PC-9 (cell line): ENCODE measurements at regions not wholly inside any gene's neighbourhood (a gene's known extent, or its start where the extent isn't known, plus 50 kb on each side); places are given as distances from the start of the nearest gene placed in this dataset.

Source experiments
- BruUV-seq: library from RNA; stranded (reverse); fragments of 400-500 nt; replicated peaks from 2 replicates; lab custom pipeline; 2021; lab: Mats Ljungman, UMichigan
- CTCF ChIA-PET: fragments of 300-600 bp; sonication (Branson Sonifier 250); formaldehyde crosslinking; loops from one replicate; lab custom pipeline; 2022; ENCODE audit warnings: antibody characterized with exemption; lab: Charles Lee
- POLR2A ChIA-PET: fragments of 300-600 bp; sonication (Branson Sonifier 250); formaldehyde crosslinking; loops from one replicate; lab custom pipeline; 2022; ENCODE audit warnings: antibody characterized with exemption; ENCODE audit not compliant: unreplicated experiment; lab: Charles Lee
- DNase-seq, 2 experiments: peaks; one replicate each; pipeline versions ENCODE4 v3.0.0 to v3.0.0-alpha.2; 2015 to 2022; ENCODE audit warnings: mixed read lengths in 1 of 2
- H2AFZ ChIP-seq: fragments of 200-600 bp; sonication (generic); 2 replicates; pipeline ENCODE4 v1.8.1; 2017; ENCODE audit warnings: antibody characterized with exemption
- H3F3A ChIP-seq: fragments of 200-600 bp; sonication (generic); 2 replicates; pipeline ENCODE4 v1.8.1; 2017; ENCODE audit warnings: antibody characterized with exemption, mild to moderate bottlenecking, low read depth; ENCODE audit not compliant: insufficient read depth
- H3K27ac ChIP-seq: fragments of 200-600 bp; sonication (generic); 2 replicates; pipeline ENCODE4 v1.6.1; 2016; ENCODE audit warnings: mixed run types
- H3K27me3 ChIP-seq: fragments of 200-600 bp; sonication (generic); 2 replicates; pipeline ENCODE4 v1.6.1; 2016; ENCODE audit warnings: low read depth, mixed run types; ENCODE audit not compliant: insufficient read depth
- H3K36me3 ChIP-seq: fragments of 200-600 bp; sonication (generic); 2 replicates; pipeline ENCODE4 v1.6.1; 2016; ENCODE audit warnings: low read depth, mixed run types
- H3K4me1 ChIP-seq: fragments of 200-600 bp; sonication (generic); replicated peaks from 2 replicates; pipeline ENCODE4 v1.6.1; 2016; ENCODE audit warnings: mixed run types; ENCODE audit not compliant: insufficient read depth
- H3K4me2 ChIP-seq: fragments of 200-600 bp; sonication (generic); 2 replicates; pipeline ENCODE4 v1.6.1; 2017; ENCODE audit warnings: mixed run types
- H3K4me3 ChIP-seq: fragments of 200-600 bp; sonication (generic); 2 replicates; pipeline ENCODE4 v1.6.1; 2016; ENCODE audit warnings: mixed run types
- H3K79me2 ChIP-seq: fragments of 200-600 bp; sonication (generic); 2 replicates; pipeline ENCODE4 v1.6.1; 2017; ENCODE audit warnings: low read depth, mixed run types
- H3K9me2 ChIP-seq: fragments of 200-600 bp; sonication (generic); 2 replicates; pipeline ENCODE4 v1.8.1; 2017; ENCODE audit warnings: mild to moderate bottlenecking; ENCODE audit not compliant: insufficient read depth
- H3K9me3 ChIP-seq: fragments of 200-600 bp; sonication (generic); 2 replicates; pipeline ENCODE4 v1.8.1; 2016; ENCODE audit warnings: low read depth; ENCODE audit not compliant: insufficient read depth
- H4K20me1 ChIP-seq: fragments of 200-600 bp; sonication (generic); 2 replicates; pipeline ENCODE4 v1.8.1; 2017; ENCODE audit not compliant: insufficient read depth
- CTCF ChIP-seq: fragments of 200-600 bp; sonication (generic); conservative IDR thresholded peaks from 2 replicates; pipeline ENCODE4 v1.6.1; 2017; ENCODE audit warnings: mixed run types, antibody characterized with exemption, mild to moderate bottlenecking, moderate library complexity
- EZH2 ChIP-seq: fragments of 200-600 bp; sonication (generic); IDR thresholded peaks from 2 replicates; pipeline ENCODE4 v1.8.0; 2017; ENCODE audit warnings: antibody characterized with exemption, low read depth
- intact Hi-C: fragments of 100-400 bp; cut with micrococcal nuclease; formaldehyde crosslinking; loops from one replicate; pipeline ENCODE4 v1.10.0; 2022; ENCODE audit not compliant: unreplicated experiment

GRCh38 chr11:92022499-92022898, 202.1 kb upstream of the FAT3 start:
- no peak overlapping the region for H3K4me2 ChIP-seq
- no peak overlapping the region for H2AFZ ChIP-seq
- no peaks in the 10 kb centered on the region for H4K20me1 ChIP-seq
- no peaks in the 10 kb centered on the region for H3F3A ChIP-seq
- H3K27me3 ChIP-seq = no peaks in the 10 kb centered on the region
- H3K9me2 ChIP-seq = peaks cover 12% of the 10 kb centered on the region; the same call in 1 of the 2 replicates
- ChIA-PET POLR2A (interaction anchor here (0.6 kb wide), 1 partner anchor 106 kb away, joined by 3 read pairs; no protein-coding TSS in a partner anchor), CTCF (no interaction called here)
- no peaks in the 10 kb centered on the region for H3K36me3 ChIP-seq
- intact Hi-C loops = no loop called here
- H3K4me3 ChIP-seq = no peak overlapping the region
- DNase-seq = peak in 1 of 2 experiments; percentile 51
- no peaks in the 10 kb centered on the region for H3K79me2 ChIP-seq
- no TSS peak for BruUV-seq
- H3K27ac ChIP-seq = no peak overlapping the region
- no peaks in the 10 kb centered on the region for H3K9me3 ChIP-seq
- H3K4me1 ChIP-seq = peaks cover 12% of the 10 kb centered on the region; the same call in 1 of the 2 replicates
- TF ChIP-seq EZH2 (no peak), CTCF (no peak)

GRCh38 chr11:92018332-92018731, 206.3 kb upstream of the FAT3 start:
- BruUV-seq = no TSS peak
- peaks cover 6% of the 10 kb centered on the region; the same call in 1 of the 2 replicates for H3K9me2 ChIP-seq

GRCh38 chr11:92008249-92008648, 216.4 kb upstream of the FAT3 start:
- ChIA-PET POLR2A (no interaction called here), CTCF (no interaction called here)
- H3K4me2 ChIP-seq = no peak overlapping the region
- H3F3A ChIP-seq = no peaks in the 10 kb centered on the region
- intact Hi-C loops = no loop called here
- no peak overlapping the region for H3K4me3 ChIP-seq
- no peaks in the 10 kb centered on the region for H4K20me1 ChIP-seq
- no peaks in the 10 kb centered on the region for H3K4me1 ChIP-seq
- H2AFZ ChIP-seq = no peak overlapping the region
- no peak overlapping the region for H3K27ac ChIP-seq
- H3K9me2 ChIP-seq = no peaks in the 10 kb centered on the region; the same call in 1 of the 2 replicates
- no peak for TF ChIP-seq EZH2
- no peak for TF ChIP-seq CTCF
- H3K79me2 ChIP-seq = no peaks in the 10 kb centered on the region
- H3K36me3 ChIP-seq = no peaks in the 10 kb centered on the region
- no peak for DNase-seq
- no peaks in the 10 kb centered on the region for H3K27me3 ChIP-seq
- BruUV-seq = no TSS peak
- H3K9me3 ChIP-seq = no peaks in the 10 kb centered on the region

More at GRCh38 chr11:92018332-92018731, 206.3 kb upstream of the FAT3 start:
- no peaks in the 10 kb centered on the region for H3K79me2 ChIP-seq
- H3K27ac ChIP-seq = no peak overlapping the region
- DNase-seq = no peak
- H3K4me1 ChIP-seq = peaks cover 12% of the 10 kb centered on the region; the same call in 1 of the 2 replicates
- CTCF ChIA-PET = no interaction called here
- H3K4me2 ChIP-seq = no peak overlapping the region
- no peaks in the 10 kb centered on the region for H4K20me1 ChIP-seq
- intact Hi-C loops = no loop called here
- no peaks in the 10 kb centered on the region for H3K27me3 ChIP-seq
- no peaks in the 10 kb centered on the region for H3F3A ChIP-seq
- H3K4me3 ChIP-seq = no peak overlapping the region
- POLR2A ChIA-PET = no interaction called here
- H3K36me3 ChIP-seq = no peaks in the 10 kb centered on the region
- no peak for TF ChIP-seq CTCF
- TF ChIP-seq EZH2 = no peak
- H3K9me3 ChIP-seq = no peaks in the 10 kb centered on the region
- no peak overlapping the region for H2AFZ ChIP-seq
